OCI-LY1 (cell line): ENCODE measurements at regions not wholly inside any gene's neighbourhood (a gene's known extent, or its start where the extent isn't known, plus 50 kb on each side); places are given as distances from the start of the nearest gene placed in this dataset.

Experiments used
- EZH2 ChIP-seq: fragments of 200-600 bp; sonication (generic), shearing (Covaris generic); IDR thresholded peaks from 2 replicates; pipeline ENCODE4 v1.8.0; 2017; ENCODE audit warnings: borderline replicate concordance, mixed run types, mild to moderate bottlenecking, antibody characterized with exemption, low read length, moderate library complexity, mixed read lengths
- TF ChIP-seq, protein P1 (sequence below): fragments of 200-600 bp; sonication (generic), shearing (Covaris generic); IDR thresholded peaks from 2 replicates; pipeline ENCODE4 v1.5.1; 2017; ENCODE audit warnings: mild to moderate bottlenecking, antibody characterized with exemption, low read length, moderate library complexity, mixed read lengths

DNA sequence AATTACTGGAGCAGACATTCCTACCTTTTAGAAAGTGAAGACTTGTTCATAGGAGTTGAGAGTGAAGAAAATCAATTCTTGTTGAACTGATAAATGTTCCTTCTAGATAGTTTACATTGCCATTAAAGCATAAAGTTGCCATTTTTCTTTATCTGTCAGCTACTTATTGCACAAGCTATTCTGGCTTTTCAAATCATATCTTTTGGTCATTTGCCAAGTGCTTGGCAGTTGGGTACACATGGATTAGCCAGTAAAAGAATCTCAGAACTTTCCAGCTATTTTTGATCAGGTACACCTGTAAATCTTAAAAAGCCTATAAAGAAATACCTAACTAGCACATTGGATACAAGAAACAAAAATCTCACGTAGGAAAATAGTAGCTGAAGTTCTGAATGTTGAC is 56.4 kb upstream of the PNPLA4 start:
- TF ChIP-seq, protein P1, sequence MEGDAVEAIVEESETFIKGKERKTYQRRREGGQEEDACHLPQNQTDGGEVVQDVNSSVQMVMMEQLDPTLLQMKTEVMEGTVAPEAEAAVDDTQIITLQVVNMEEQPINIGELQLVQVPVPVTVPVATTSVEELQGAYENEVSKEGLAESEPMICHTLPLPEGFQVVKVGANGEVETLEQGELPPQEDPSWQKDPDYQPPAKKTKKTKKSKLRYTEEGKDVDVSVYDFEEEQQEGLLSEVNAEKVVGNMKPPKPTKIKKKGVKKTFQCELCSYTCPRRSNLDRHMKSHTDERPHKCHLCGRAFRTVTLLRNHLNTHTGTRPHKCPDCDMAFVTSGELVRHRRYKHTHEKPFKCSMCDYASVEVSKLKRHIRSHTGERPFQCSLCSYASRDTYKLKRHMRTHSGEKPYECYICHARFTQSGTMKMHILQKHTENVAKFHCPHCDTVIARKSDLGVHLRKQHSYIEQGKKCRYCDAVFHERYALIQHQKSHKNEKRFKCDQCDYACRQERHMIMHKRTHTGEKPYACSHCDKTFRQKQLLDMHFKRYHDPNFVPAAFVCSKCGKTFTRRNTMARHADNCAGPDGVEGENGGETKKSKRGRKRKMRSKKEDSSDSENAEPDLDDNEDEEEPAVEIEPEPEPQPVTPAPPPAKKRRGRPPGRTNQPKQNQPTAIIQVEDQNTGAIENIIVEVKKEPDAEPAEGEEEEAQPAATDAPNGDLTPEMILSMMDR, result no peak
- no peak for TF ChIP-seq EZH2
